ENCODE measurements at regions not wholly inside any gene's neighbourhood (a gene's known extent, or its start where the extent isn't known, plus 50 kb on each side); places are given as distances from the start of the nearest gene placed in this dataset.

GRCh38 chr16:8489580-8489979, 100.7 kb downstream of the TMEM114 start:
- Histone ChIP-seq H3K9me3 (ENCODE audit: control insufficient read depth, low read depth, low read length) (no peaks in the 10 kb centered on the region), H3K27ac (ENCODE audit: low read length) (no peak overlapping the region), H3K27me3 (ENCODE audit: control insufficient read depth, insufficient read depth, low read length) (no peaks in the 10 kb centered on the region), H3K9ac (ENCODE audit: low read length) (no peak overlapping the region), H3K4me1 (ENCODE audit: control insufficient read depth, low read depth, low read length) (peaks cover 11% of the 10 kb centered on the region), H3K4me3 (ENCODE audit: low read length) (no peak overlapping the region), H3K36me3 (ENCODE audit: control insufficient read depth, low read depth, low read length) (no peaks in the 10 kb centered on the region)

DNA sequence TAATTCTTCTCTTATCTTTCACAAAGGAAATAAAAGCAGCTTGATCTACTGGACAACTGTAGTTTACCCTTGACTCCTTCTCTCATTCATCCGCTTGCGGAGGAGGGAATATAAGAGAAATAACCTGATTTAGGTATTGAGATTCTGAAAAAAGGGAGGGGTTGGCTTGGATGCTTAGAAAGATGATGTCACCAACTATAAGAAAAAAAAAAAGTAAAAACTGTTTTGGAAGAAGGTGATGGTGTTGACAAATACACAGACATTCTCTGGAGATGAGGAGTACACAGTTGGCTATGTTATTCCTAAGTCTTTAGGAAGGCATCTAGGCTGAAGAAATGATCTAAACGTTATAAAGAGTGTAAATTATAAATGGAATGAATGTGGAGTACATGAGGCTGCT, 103.3 kb downstream of the TMEM114 start:
- Histone ChIP-seq H3K4me1 (ENCODE audit: control insufficient read depth, low read depth, low read length) (no peaks in the 10 kb centered on the region), H3K4me3 (ENCODE audit: low read length) (no peak overlapping the region), H3K9ac (ENCODE audit: low read length) (no peak overlapping the region), H3K27me3 (ENCODE audit: control insufficient read depth, insufficient read depth, low read length) (peaks cover 16% of the 10 kb centered on the region), H3K27ac (ENCODE audit: low read length) (no peak overlapping the region), H3K36me3 (ENCODE audit: control insufficient read depth, low read depth, low read length) (no peaks in the 10 kb centered on the region), H3K9me3 (ENCODE audit: control insufficient read depth, low read depth, low read length) (no peaks in the 10 kb centered on the region)

GRCh38 chr16:8483396-8483795, 106.9 kb downstream of the TMEM114 start:
- Histone ChIP-seq H3K4me3 (ENCODE audit: low read length) (no peak overlapping the region), H3K36me3 (ENCODE audit: control insufficient read depth, low read depth, low read length) (no peaks in the 10 kb centered on the region), H3K4me1 (ENCODE audit: control insufficient read depth, low read depth, low read length) (no peaks in the 10 kb centered on the region), H3K9ac (ENCODE audit: low read length) (no peak overlapping the region), H3K9me3 (ENCODE audit: control insufficient read depth, low read depth, low read length) (no peaks in the 10 kb centered on the region), H3K27ac (ENCODE audit: low read length) (no peak overlapping the region), H3K27me3 (ENCODE audit: control insufficient read depth, insufficient read depth, low read length) (peaks cover 27% of the 10 kb centered on the region)

- no peak overlapping the region for H3K27ac ChIP-seq (ENCODE audit: low read length)
- H3K9ac ChIP-seq (ENCODE audit: low read length) = no peak overlapping the region
- H3K27me3 ChIP-seq (ENCODE audit: control insufficient read depth, insufficient read depth, low read length) = peaks cover 27% of the 10 kb centered on the region
- no peaks in the 10 kb centered on the region for H3K36me3 ChIP-seq (ENCODE audit: control insufficient read depth, low read depth, low read length)
- no peaks in the 10 kb centered on the region for H3K4me1 ChIP-seq (ENCODE audit: control insufficient read depth, low read depth, low read length)
- H3K4me3 ChIP-seq (ENCODE audit: low read length) = no peak overlapping the region
- no peaks in the 10 kb centered on the region for H3K9me3 ChIP-seq (ENCODE audit: control insufficient read depth, low read depth, low read length)
These were observed 108.5 kb downstream of the TMEM114 start for GRCh38 chr16:8481810-8482209.

DNA sequence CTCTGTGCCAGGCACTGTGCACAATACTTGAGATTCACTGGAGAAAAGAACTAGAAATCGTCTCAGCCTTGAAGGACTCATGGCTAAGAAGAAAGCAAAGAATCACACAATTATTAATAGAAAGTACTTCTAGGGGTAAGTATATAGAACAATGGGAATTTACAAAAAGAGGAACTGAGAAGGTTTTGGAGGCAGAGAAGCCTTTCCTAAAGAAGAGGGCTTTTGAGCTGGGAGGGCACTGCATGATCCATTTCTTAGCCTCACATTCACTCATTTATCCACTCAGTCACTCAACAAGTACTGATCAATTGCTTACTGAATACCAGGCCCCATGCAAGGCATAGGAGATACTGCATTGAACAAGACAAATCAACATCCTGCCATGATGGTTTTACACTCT, 113.5 kb downstream of the TMEM114 start:
- Histone ChIP-seq H3K9ac (ENCODE audit: low read length) (no peak overlapping the region), H3K4me3 (ENCODE audit: low read length) (no peak overlapping the region), H3K36me3 (ENCODE audit: control insufficient read depth, low read depth, low read length) (no peaks in the 10 kb centered on the region), H3K27me3 (ENCODE audit: control insufficient read depth, insufficient read depth, low read length) (peaks cover 12% of the 10 kb centered on the region), H3K4me1 (ENCODE audit: control insufficient read depth, low read depth, low read length) (no peaks in the 10 kb centered on the region), H3K27ac (ENCODE audit: low read length) (no peak overlapping the region), H3K9me3 (ENCODE audit: control insufficient read depth, low read depth, low read length) (no peaks in the 10 kb centered on the region)

DNA sequence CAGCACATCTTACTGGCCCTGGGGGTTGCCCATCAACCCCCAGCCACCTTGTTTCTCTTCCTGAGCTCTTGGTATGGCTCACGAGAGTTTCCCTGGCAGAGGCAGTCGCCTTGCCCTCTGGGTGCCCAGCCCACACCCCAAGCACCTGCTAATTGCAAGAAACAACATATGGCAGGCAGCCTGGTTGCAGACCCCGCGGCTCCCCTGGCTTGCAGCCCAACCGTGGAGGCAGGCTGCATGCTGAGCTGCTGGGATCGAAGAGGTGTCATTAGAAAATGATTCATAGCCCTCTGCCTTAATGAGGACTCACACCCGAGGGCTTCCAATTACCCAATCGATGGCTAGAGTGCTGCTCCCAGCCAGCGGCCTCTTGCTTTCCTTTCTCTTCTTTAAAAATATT, 115.7 kb downstream of the TMEM114 start:
- H3K9me3 ChIP-seq (ENCODE audit: control insufficient read depth, low read depth, low read length) = no peaks in the 10 kb centered on the region
- no peak overlapping the region for H3K27ac ChIP-seq (ENCODE audit: low read length)
- no peak overlapping the region for H3K9ac ChIP-seq (ENCODE audit: low read length)
- H3K4me1 ChIP-seq (ENCODE audit: control insufficient read depth, low read depth, low read length) = no peaks in the 10 kb centered on the region
- no peaks in the 10 kb centered on the region for H3K36me3 ChIP-seq (ENCODE audit: control insufficient read depth, low read depth, low read length)
- no peaks in the 10 kb centered on the region for H3K27me3 ChIP-seq (ENCODE audit: control insufficient read depth, insufficient read depth, low read length)
- H3K4me3 ChIP-seq (ENCODE audit: low read length) = no peak overlapping the region

- no peak overlapping the region for H3K27ac ChIP-seq (ENCODE audit: low read length)
- no peak overlapping the region for H3K9ac ChIP-seq (ENCODE audit: low read length)
- H3K36me3 ChIP-seq (ENCODE audit: control insufficient read depth, low read depth, low read length) = no peaks in the 10 kb centered on the region
- no peaks in the 10 kb centered on the region for H3K27me3 ChIP-seq (ENCODE audit: control insufficient read depth, insufficient read depth, low read length)
- H3K9me3 ChIP-seq (ENCODE audit: control insufficient read depth, low read depth, low read length) = no peaks in the 10 kb centered on the region
- H3K4me1 ChIP-seq (ENCODE audit: control insufficient read depth, low read depth, low read length) = peaks cover 4% of the 10 kb centered on the region
- H3K4me3 ChIP-seq (ENCODE audit: low read length) = no peak overlapping the region
These were observed 121.1 kb downstream of the TMEM114 start for GRCh38 chr16:8469102-8469778.

DNA sequence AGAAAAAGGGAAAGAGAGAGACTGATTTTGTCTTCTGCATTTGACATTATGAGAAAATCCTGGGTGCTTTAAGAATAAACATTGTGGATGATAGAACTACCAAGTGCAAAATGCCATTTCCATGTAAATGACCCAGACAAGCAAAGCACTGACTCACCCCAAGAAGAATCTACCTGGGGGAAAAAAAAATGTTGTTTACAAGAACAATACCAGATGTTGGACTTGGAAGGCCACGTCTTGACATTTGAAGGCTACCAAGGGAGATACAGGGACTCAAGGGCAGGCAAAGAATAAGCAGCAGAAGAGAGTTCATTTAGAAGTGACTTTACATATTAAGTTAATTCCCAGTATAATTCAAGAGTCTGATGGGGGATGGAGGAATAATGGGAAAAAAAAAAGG, 125.3 kb downstream of the TMEM114 start:
- Histone ChIP-seq H3K9ac (ENCODE audit: low read length) (no peak overlapping the region), H3K27ac (ENCODE audit: low read length) (no peak overlapping the region)

DNA sequence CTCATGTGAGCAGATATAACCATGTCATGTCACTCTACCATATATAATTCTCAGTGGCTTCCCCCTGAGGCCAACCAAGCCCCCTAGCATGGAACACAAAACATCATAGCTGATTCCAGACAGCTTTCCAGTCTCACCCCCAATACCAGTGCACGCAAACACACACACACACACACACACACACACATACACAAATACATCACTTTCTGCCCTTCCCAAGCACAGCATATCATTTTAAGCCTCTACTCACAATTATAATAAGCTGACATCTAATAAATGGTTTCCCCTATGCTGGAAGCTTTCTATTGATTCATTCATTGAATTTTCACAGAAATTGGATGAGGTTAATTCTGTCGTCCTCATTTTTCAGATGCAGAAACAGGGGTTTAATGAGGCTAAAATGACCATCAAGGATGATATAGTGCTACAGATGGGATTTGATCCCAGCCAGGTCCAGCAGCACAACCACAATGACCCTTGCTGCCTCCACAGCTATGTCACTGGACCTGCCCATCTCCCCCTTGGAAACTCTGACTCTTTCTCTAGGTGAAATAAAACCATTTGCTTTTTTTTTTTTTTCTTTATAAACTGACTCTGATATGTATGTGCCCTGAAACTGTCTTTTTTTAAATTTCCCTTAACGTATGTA, 131.1 kb downstream of the TMEM114 start:
- no peak overlapping the region for H3K27ac ChIP-seq (ENCODE audit: low read length)
- H3K9me3 ChIP-seq (ENCODE audit: control insufficient read depth, low read depth, low read length) = peaks cover 3% of the 10 kb centered on the region
- H3K36me3 ChIP-seq (ENCODE audit: control insufficient read depth, low read depth, low read length) = no peaks in the 10 kb centered on the region
- no peak overlapping the region for H3K4me3 ChIP-seq (ENCODE audit: low read length)
- no peaks in the 10 kb centered on the region for H3K27me3 ChIP-seq (ENCODE audit: control insufficient read depth, insufficient read depth, low read length)
- no peak overlapping the region for H3K9ac ChIP-seq (ENCODE audit: low read length)
- H3K4me1 ChIP-seq (ENCODE audit: control insufficient read depth, low read depth, low read length) = no peaks in the 10 kb centered on the region

More for the DNA sequence above, 125.3 kb downstream of the TMEM114 start:
- no peaks in the 10 kb centered on the region for H3K27me3 ChIP-seq (ENCODE audit: control insufficient read depth, insufficient read depth, low read length)
- peaks cover 4% of the 10 kb centered on the region for H3K4me1 ChIP-seq (ENCODE audit: control insufficient read depth, low read depth, low read length)
- H3K36me3 ChIP-seq (ENCODE audit: control insufficient read depth, low read depth, low read length) = no peaks in the 10 kb centered on the region
- H3K9me3 ChIP-seq (ENCODE audit: control insufficient read depth, low read depth, low read length) = no peaks in the 10 kb centered on the region
- no peak overlapping the region for H3K4me3 ChIP-seq (ENCODE audit: low read length)

DNA sequence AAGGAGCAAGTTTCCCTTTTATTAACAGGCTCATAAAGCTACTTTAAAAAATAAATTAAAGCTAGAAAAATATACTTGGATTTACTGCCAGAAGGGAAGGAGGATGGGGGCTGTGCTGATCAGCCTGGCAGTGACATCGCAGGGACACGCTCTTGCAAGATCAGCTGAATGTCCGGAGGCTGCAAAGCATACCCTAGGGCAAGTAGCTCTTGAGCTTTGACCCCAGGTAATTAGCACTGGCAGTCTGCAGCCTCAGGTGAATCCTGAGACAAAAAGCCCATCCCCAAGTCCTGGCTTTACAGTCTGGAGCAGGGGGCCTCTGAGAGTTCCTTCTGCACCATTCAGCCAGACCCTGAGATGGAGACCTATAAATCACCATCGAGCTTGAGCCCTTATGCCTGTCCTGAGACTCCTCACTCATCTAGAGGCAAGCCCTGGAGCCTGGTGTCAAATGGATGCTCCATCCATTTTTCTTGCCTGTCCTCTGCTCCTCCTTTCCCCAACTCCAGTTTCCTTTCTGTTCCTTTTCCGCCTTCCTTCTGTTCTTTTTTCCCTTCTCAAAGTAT, 131.7 kb downstream of the TMEM114 start:
- H3K9ac ChIP-seq (ENCODE audit: low read length) = no peak overlapping the region

DNA sequence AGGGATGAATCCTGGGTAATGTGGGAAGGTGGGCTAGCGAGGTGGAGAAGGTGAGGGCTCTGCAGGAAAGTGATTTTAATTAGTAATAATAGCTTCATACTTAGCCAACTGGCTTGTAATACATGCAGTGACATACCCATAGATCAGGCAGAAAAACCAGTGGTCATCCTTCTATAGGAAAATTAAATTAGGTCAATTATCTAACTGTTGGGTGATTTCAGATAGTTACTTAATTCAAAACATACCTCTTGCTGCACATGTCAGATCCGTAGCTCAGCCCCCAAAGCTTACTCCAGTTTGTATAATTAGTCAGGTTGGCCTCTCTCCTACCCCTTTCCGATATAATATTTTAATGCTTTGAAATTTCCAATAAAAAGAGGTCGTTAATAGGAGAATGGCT, 137.0 kb downstream of the TMEM114 start:
- H3K36me3 ChIP-seq (ENCODE audit: control insufficient read depth, low read depth, low read length) = no peaks in the 10 kb centered on the region
- H3K9ac ChIP-seq (ENCODE audit: low read length) = no peak overlapping the region
- no peaks in the 10 kb centered on the region for H3K4me1 ChIP-seq (ENCODE audit: control insufficient read depth, low read depth, low read length)
- H3K27me3 ChIP-seq (ENCODE audit: control insufficient read depth, insufficient read depth, low read length) = no peaks in the 10 kb centered on the region
- no peak overlapping the region for H3K27ac ChIP-seq (ENCODE audit: low read length)
- H3K4me3 ChIP-seq (ENCODE audit: low read length) = no peak overlapping the region
- H3K9me3 ChIP-seq (ENCODE audit: control insufficient read depth, low read depth, low read length) = peaks cover 3% of the 10 kb centered on the region

More for the DNA sequence above, 131.7 kb downstream of the TMEM114 start:
- Histone ChIP-seq H3K36me3 (ENCODE audit: control insufficient read depth, low read depth, low read length) (no peaks in the 10 kb centered on the region), H3K9me3 (ENCODE audit: control insufficient read depth, low read depth, low read length) (peaks cover 3% of the 10 kb centered on the region), H3K27ac (ENCODE audit: low read length) (no peak overlapping the region), H3K4me3 (ENCODE audit: low read length) (no peak overlapping the region), H3K27me3 (ENCODE audit: control insufficient read depth, insufficient read depth, low read length) (no peaks in the 10 kb centered on the region), H3K4me1 (ENCODE audit: control insufficient read depth, low read depth, low read length) (no peaks in the 10 kb centered on the region)

DNA sequence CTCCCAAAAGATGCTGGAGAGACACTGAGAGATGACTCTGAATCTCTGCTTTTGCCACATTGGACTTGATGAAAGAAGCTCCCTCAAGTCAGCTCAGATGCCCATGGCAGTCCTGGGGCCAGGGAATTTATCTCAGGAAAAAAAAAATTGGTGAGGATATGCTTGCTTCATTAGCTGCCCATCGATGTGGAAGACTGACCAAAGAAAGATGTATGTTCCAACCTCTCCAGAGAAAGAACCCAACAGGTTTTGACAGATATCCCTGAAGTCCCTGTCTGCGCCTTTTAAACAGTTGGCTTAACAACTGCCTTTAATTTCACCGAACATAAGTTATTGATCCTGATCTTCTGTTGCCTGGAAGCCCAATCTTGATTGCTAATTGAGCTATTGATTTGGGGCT, 137.4 kb downstream of the TMEM114 start:
- Histone ChIP-seq H3K27ac (ENCODE audit: low read length) (no peak overlapping the region), H3K4me1 (ENCODE audit: control insufficient read depth, low read depth, low read length) (no peaks in the 10 kb centered on the region), H3K4me3 (ENCODE audit: low read length) (no peak overlapping the region), H3K36me3 (ENCODE audit: control insufficient read depth, low read depth, low read length) (no peaks in the 10 kb centered on the region), H3K27me3 (ENCODE audit: control insufficient read depth, insufficient read depth, low read length) (no peaks in the 10 kb centered on the region), H3K9ac (ENCODE audit: low read length) (no peak overlapping the region), H3K9me3 (ENCODE audit: control insufficient read depth, low read depth, low read length) (peaks cover 3% of the 10 kb centered on the region)

Data from iPS-18a (cell line).